Small intestine (tissue), 7 donors: ENCODE measurements at regions not wholly inside any gene's neighbourhood (a gene's known extent, or its start where the extent isn't known, plus 50 kb on each side); places are given as distances from the start of the nearest gene placed in this dataset.

ENCODE experiments used
- DNase-seq, 2 donors: peaks; one replicate each; pipeline versions ENCODE4 v3.0.0 to v3.0.0-alpha.2; 2013
- FAIRE-seq: peaks from 2 replicates; lab custom pipeline; 2012; peaks lifted over from hg19 to GRCh38; lab: Jason Lieb, UNC
- H3K27ac ChIP-seq, 3 donors: one replicate each; pipeline ENCODE4 v1.5.1; 2013; ENCODE audit warnings: low read length in 2 of 3, mild to moderate bottlenecking in 2 of 3, control low read depth in 1 of 3, inconsistent platforms in 1 of 3, low read depth in 1 of 3, moderate library complexity in 1 of 3
- H3K27me3 ChIP-seq, 3 donors: one replicate each; pipeline ENCODE4 v1.6.1; 2013; ENCODE audit warnings: low read length in 3 of 3, inconsistent platforms in 1 of 3; ENCODE audit not compliant: control insufficient read depth in 3 of 3, insufficient read depth in 3 of 3
- H3K36me3 ChIP-seq, 3 donors: one replicate each; pipeline ENCODE4 v1.6.1; 2013; ENCODE audit warnings: low read length in 3 of 3, inconsistent platforms in 1 of 3, low read depth in 1 of 3, mild to moderate bottlenecking in 1 of 3, moderate library complexity in 1 of 3; ENCODE audit not compliant: control insufficient read depth in 3 of 3, insufficient read depth in 2 of 3
- H3K4me1 ChIP-seq, 3 donors: one replicate each; pipeline ENCODE4 v1.6.1; 2013; ENCODE audit warnings: low read length in 2 of 3, inconsistent platforms in 1 of 3, low read depth in 1 of 3, mild to moderate bottlenecking in 1 of 3, moderate library complexity in 1 of 3; ENCODE audit not compliant: control insufficient read depth in 3 of 3, insufficient read depth in 2 of 3
- H3K4me3 ChIP-seq, 3 donors: one replicate each; pipeline ENCODE4 v1.5.1; 2013; ENCODE audit warnings: low read length in 3 of 3, control low read depth in 1 of 3, inconsistent platforms in 1 of 3, low read depth in 1 of 3, mild to moderate bottlenecking in 1 of 3, moderate library complexity in 1 of 3
- H3K9me3 ChIP-seq, 2 donors: one replicate each; pipeline ENCODE4 v1.6.1; 2013; ENCODE audit warnings: low read depth in 1 of 2, low read length in 1 of 2; ENCODE audit not compliant: control insufficient read depth in 2 of 2, insufficient read depth in 1 of 2
- WGBS, 3 donors: extraction: QIAGEN DNeasy Blood & Tissue Kit; methylation state at CpG; one replicate each; pipeline ENCODE4 v1.1.7; 2013; 5-methylcytosine and 5-hydroxymethylcytosine counted together
- donor health status: healthy with polysubstance abuse.
- donor health status: control.
- donor health status: control.
- donor health status: Bipolar disorder and iron deficiency.
- donor health status: healthy.

GRCh38 chr12:59182658-59183455 is 262.6 kb upstream of the LRIG3 start:
- H3K4me1 ChIP-seq: no peaks in the 10 kb centered on the region
- H3K36me3 ChIP-seq: no peaks in the 10 kb centered on the region
- no peak overlapping the region for H3K27ac ChIP-seq
- no peaks in the 10 kb centered on the region for H3K9me3 ChIP-seq
- WGBS, 3 donors: 79 to 90% (median 86%) methylated on average over 3 of the region's 3 CpGs
- H3K4me3 ChIP-seq: no peak overlapping the region
- FAIRE-seq (no peak), DNase-seq (no peak)
- H3K27me3 ChIP-seq: no peaks in the 10 kb centered on the region

DNA sequence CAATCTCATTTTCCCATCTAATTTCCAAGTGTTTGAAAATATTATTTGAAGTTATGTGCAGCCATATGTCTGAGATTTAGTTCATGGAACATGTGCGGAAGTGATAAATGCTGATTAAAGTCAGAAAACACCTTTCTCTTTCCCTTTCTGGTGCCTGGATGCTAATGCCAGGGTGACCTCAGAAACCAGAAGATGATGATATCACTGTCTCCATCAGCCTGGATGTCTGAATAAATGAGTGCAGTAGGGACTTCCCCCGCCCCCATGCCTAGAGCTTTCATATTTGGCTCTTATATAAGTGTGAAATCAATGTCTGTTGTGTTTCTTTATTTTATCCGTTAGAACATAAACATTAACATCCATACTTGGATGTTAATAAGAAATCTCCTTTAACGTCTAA is 261.9 kb upstream of the LRIG3 start:
- Histone ChIP-seq H3K4me3 (no peak overlapping the region), H3K9me3 (no peaks in the 10 kb centered on the region), H3K36me3 (no peaks in the 10 kb centered on the region), H3K27me3 (no peaks in the 10 kb centered on the region), H3K27ac (no peak overlapping the region), H3K4me1 (no peaks in the 10 kb centered on the region)
- WGBS, 3 donors: 60 to 76% (median 75%) methylated on average over 4 of the region's 4 CpGs
- DNase-seq (no peak), FAIRE-seq (no peak)

- FAIRE-seq: no peak
- WGBS, 3 donors: 54 to 79% (median 67%) methylated on average over 2 of the region's 2 CpGs
Measured at GRCh38 chr12:59181196-59181777, 261.0 kb upstream of the LRIG3 start.

DNA sequence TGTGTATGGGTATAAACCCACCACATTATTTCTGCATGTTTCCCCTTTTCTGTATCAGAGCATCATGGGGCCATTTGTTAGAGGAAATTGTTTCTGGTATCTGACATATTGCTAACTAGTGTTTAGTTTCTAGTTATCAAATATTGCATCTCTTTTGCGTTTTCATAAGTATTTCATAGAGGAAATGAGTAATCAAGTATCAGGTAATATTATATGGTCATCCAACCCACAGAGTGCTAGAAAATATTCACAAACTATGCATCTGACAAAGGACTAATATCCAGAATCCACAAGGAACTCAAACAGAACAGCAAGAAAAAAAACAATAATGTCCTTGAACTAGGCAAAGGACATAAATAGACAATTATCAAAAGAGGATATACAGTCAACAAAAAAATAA is 258.9 kb upstream of the LRIG3 start:
- WGBS, 3 donors: 67 to 88% (median 78%) methylated on average over 1 of the region's 1 CpG
- Histone ChIP-seq H3K27me3 (no peaks in the 10 kb centered on the region), H3K36me3 (no peaks in the 10 kb centered on the region), H3K4me3 (no peak overlapping the region), H3K9me3 (peaks cover 0 to 9% of the 10 kb centered on the region in 2 donors), H3K4me1 (no peaks in the 10 kb centered on the region), H3K27ac (no peak overlapping the region)
- DNase-seq: no peak
- no peak for FAIRE-seq

More at GRCh38 chr12:59181196-59181777, 261.0 kb upstream of the LRIG3 start:
- no peaks in the 10 kb centered on the region for H3K36me3 ChIP-seq
- no peak overlapping the region for H3K4me3 ChIP-seq
- no peak for DNase-seq
- no peaks in the 10 kb centered on the region for H3K4me1 ChIP-seq
- no peaks in the 10 kb centered on the region for H3K27me3 ChIP-seq
- peaks cover 0 to 8% of the 10 kb centered on the region in 2 donors for H3K9me3 ChIP-seq
- H3K27ac ChIP-seq: no peak overlapping the region

GRCh38 chr12:59173695-59174094 is 253.4 kb upstream of the LRIG3 start:
- Histone ChIP-seq H3K9me3 (peaks cover 0 to 9% of the 10 kb centered on the region in 2 donors), H3K27ac (no peak overlapping the region), H3K4me3 (no peak overlapping the region), H3K4me1 (no peaks in the 10 kb centered on the region), H3K36me3 (no peaks in the 10 kb centered on the region), H3K27me3 (no peaks in the 10 kb centered on the region)
- DNase-seq (no peak), FAIRE-seq (no peak)
- WGBS, 3 donors: 74 to 83% (median 80%) methylated on average over 4 of the region's 4 CpGs

- H3K27me3 ChIP-seq: no peaks in the 10 kb centered on the region
- 53 to 78% (median 69%) methylated on average over 2 of the region's 2 CpGs for WGBS, 3 donors
Measured at GRCh38 chr12:59168647-59169046, 248.3 kb upstream of the LRIG3 start.

DNA sequence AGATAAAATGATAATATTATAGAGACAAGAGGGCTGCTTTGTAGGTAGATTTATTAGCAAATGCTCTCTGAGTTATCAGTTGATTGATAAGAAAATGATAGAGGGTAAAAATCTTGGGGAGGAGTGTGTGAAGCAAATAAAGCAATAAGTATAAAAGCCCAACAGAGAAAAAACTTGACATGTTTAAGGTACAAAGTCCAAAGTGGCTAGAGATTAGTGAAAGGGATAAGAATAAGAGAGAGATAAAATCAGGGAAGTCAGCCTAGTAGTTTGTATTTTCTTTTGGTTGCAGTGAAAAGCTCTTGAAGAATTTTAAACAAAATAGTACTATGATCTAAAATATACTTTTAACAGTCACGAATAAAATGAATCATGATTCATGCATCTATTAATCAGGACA is 246.2 kb upstream of the LRIG3 start:
- no peak for FAIRE-seq
- Histone ChIP-seq H3K9me3 (no peaks in the 10 kb centered on the region), H3K4me3 (no peak overlapping the region), H3K4me1 (peaks cover 0 to 10% (median 0%) of the 10 kb centered on the region in 3 donors), H3K27me3 (no peaks in the 10 kb centered on the region), H3K36me3 (no peaks in the 10 kb centered on the region), H3K27ac (no peak overlapping the region)
- WGBS, 3 donors: 2 to 15% (median 10%) methylated on average over 1 of the region's 1 CpG
- DNase-seq: peak; percentile 26 to 33

More at GRCh38 chr12:59168647-59169046, 248.3 kb upstream of the LRIG3 start:
- Histone ChIP-seq H3K27ac (no peak overlapping the region), H3K36me3 (no peaks in the 10 kb centered on the region), H3K4me1 (peaks cover 0 to 10% (median 0%) of the 10 kb centered on the region in 3 donors), H3K4me3 (no peak overlapping the region), H3K9me3 (no peaks in the 10 kb centered on the region)
- FAIRE-seq (no peak), DNase-seq (no peak)

GRCh38 chr12:59164991-59165718 is 244.9 kb upstream of the LRIG3 start:
- FAIRE-seq: peak; percentile 89
- H3K27me3 ChIP-seq: no peaks in the 10 kb centered on the region
- no peak overlapping the region for H3K4me3 ChIP-seq
- peak; percentile 40 to 41 for DNase-seq
- WGBS, 3 donors: 10 to 24% (median 21%) methylated on average over 4 of the region's 4 CpGs
- H3K9me3 ChIP-seq: no peaks in the 10 kb centered on the region
- H3K36me3 ChIP-seq: no peaks in the 10 kb centered on the region
- peaks cover 0 to 10% (median 0%) of the 10 kb centered on the region in 3 donors for H3K4me1 ChIP-seq
- no peak overlapping the region for H3K27ac ChIP-seq
